HL-60 (cell line): ENCODE measurements at regions not wholly inside any gene's neighbourhood (a gene's known extent, or its start where the extent isn't known, plus 50 kb on each side); places are given as distances from the start of the nearest gene placed in this dataset.

Experiments
- POLR2AphosphoS5 ChIP-seq: IDR thresholded peaks from 2 replicates; pipeline ENCODE4 v1.6.1; 2012; ENCODE audit warnings: low read depth
- REST ChIP-seq: IDR thresholded peaks from 2 replicates; pipeline ENCODE4 v1.6.1; 2012; ENCODE audit warnings: low read depth; ENCODE audit not compliant: insufficient replicate concordance
- TF ChIP-seq, protein P1 (sequence below): IDR thresholded peaks from one replicate; pipeline ENCODE4 v1.5.1; 2011; ENCODE audit warnings: low read length, control low read depth, inconsistent platforms; ENCODE audit not compliant: insufficient read depth

DNA sequence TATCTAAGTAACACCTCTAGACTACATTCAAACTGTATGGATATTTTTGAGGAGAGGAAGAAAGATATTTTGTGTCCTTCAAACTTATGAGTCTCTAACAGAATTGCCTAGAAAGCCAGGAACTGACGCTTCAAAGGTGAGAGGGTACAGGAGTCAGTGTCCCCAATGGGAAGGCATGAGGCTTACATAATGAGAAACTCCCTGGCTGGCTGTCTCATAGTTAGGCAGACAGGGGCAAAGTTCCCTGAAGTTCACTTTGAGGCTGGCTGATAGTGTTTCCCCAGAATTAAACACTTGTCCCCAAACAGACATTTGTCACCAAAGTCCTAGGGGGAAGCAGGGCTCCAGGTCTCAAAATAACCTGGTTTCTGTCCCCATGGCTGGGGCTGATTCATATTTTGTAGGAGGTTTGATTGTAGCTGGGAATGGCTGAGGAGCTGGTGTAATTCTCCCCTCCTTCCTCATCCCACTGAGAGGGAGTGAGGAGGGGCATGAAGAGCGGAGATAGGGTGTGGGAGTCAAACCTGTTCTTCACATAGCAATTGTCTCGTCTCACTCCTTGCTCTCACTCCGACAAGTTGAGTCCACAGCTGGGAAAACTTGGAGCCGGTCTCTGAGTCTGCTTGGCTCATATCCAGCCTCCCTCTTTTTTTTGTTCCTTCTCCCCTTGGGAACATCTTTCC, 56.4 kb upstream of the CISTR start:
- TF ChIP-seq, protein P1, sequence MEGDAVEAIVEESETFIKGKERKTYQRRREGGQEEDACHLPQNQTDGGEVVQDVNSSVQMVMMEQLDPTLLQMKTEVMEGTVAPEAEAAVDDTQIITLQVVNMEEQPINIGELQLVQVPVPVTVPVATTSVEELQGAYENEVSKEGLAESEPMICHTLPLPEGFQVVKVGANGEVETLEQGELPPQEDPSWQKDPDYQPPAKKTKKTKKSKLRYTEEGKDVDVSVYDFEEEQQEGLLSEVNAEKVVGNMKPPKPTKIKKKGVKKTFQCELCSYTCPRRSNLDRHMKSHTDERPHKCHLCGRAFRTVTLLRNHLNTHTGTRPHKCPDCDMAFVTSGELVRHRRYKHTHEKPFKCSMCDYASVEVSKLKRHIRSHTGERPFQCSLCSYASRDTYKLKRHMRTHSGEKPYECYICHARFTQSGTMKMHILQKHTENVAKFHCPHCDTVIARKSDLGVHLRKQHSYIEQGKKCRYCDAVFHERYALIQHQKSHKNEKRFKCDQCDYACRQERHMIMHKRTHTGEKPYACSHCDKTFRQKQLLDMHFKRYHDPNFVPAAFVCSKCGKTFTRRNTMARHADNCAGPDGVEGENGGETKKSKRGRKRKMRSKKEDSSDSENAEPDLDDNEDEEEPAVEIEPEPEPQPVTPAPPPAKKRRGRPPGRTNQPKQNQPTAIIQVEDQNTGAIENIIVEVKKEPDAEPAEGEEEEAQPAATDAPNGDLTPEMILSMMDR = no peak
- TF ChIP-seq REST (no peak), POLR2AphosphoS5 (no peak)
